Stromal cell of bone marrow (primary cell): ENCODE measurements at regions not wholly inside any gene's neighbourhood (a gene's known extent, or its start where the extent isn't known, plus 50 kb on each side); places are given as distances from the start of the nearest gene placed in this dataset.

Source experiments
- DNase-seq: peaks from one replicate; pipeline ENCODE4 v3.0.0-alpha.2; 2012; ENCODE audit warnings: low read depth

DNA sequence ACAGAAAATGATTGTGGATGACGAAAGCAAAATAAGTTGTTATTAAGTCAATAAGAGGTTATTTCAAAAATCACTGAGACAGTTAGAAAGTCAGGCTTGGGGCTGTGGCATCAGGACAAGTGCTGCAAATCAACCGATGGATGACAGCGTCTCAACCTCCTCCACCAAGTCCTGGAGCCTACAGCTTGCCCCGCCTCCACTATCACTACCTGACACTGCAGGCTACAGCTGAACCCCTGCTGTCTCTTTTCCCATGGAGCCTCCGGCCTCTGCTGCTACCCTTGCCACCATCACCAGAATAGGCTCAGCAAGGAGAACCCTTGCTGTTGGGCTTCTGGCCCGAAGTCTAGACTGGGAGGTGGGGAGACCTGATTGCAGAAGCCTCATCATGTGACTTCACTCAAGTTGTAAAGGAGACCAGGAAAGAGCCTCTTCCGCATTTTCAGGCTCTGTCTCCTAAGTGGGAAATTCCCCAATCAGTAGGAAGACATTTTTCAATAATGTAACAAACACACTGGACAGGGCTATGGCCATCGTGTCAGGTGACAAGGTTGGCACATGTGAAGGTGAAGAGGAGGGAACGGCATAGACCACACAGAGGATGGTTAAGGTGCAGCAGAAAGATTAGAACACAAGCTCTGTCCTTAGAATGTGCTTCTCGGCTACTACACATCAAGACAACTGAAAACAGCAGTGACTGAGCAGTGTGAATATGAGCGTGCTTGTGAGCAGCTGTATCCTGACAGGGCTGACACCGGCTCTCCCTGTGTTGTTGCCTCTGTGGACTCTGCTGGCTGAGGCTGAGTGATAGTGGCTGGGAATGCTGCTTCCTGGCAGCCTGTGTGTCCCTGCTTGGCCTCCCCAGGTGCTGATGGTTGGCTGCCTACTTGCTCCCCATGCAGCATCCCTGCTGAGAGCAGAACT lies 660.7 kb downstream of the PTPRU start:
- DNase-seq: no peak

DNA sequence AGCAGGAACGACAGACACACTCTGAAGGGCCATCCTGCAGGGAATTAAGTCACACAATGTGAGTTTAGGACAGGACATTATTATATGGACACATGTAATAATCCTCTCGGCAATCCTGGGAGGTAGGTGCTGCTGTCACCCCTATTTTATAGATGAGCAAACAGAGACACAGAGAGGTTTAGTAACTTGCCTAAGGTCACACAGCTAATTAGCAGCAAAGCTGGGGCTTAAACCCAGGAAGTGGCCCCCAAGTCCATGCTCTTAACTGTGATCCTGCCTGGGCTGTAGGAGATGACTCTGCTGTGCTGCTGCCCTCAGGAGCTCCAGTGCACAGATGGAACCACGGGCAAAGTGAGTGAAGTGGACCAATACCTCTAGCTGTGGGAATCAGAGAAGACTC lies 660.0 kb downstream of the PTPRU start:
- no peak for DNase-seq

DNA sequence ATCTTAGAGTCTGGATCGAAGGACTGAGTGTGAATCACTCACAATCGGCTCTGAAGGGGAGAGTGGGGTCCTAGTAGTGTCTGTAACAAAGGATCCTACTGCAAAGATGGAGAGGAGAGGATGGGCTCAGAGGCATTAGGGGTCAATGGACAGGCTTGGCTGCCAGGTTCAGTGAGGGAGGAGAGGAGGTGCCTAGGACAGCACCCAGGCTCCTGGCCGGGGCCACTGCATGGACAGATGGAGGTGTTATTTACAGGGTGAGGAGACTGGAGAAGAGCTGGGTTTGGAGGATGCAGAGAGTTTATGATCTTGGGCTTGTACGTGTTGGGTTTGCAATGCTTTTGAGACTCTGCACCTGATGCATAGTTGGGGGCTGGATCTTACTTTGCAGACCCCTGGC lies 658.9 kb downstream of the PTPRU start:
- no peak for DNase-seq

DNA sequence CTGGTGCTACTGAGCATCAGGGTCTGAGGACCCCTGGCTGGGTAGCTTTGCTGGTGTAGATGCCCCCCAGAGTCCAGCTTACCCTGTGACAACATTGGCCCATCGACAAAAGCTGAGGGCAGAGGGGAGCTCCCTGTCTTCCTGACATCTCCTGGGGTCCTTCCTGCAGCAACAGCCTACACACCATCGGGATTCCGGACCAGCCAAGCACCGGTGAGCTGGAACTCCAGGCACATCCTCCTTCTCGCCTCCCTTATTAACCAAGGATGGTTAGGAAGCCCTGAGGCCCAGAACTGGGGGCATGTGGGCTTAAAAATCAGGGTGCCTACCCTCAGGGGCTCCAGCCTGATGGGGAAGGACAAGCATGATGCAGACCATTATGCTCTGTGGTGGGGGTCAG lies 658.0 kb downstream of the PTPRU start:
- no peak for DNase-seq

DNA sequence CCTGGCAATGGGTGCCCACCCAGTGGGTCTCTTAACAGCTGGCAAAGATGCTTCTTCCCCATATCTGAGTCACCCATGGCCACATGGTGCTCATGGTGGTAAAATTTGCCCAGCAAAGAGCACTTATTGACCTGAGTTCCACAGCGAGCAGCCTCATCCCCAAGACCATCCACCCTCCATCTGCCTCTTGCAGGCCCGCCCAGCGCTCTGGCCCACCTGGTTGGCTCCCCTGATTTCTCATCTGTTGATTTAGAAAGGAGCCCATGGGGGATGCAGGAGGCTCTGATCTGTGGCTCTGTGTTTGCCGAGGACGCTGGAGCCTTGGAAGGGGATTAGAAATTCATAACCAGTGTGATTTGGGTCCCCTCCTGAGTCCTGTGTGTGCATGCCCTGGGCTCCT lies 657.5 kb downstream of the PTPRU start:
- DNase-seq: no peak

DNA sequence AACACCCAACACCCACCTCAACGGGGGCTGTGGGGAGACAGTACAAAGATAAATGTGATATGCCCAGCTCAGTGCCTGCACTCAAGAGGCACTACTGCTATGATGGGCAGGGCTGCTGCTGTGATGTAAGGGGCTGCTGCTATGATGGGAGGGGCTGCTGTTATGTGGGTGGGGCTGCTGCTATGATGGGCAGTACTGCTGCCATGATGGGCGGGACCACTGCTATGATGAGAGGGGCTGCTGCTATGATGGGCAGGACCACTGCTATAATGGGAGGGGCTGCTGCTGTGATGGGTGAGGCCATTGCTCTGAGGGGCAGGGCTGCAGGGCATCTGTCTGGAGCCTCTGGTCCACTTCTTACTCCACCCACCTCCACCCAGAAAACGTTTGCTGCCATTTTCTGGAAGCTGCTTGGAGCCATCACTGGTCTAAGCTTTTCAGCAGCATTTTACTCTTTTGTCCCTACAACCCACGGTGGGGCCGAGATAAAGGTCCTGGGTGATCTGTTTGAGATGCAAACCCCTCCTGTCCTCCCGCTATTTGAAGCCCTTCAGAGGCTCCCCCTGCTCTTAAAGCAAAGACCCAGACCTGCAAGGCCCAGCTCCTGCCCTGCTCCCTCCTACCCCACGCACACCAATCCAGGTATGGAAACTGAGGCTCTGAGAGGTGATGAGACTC lies 656.9 kb downstream of the PTPRU start:
- DNase-seq: no peak

DNA sequence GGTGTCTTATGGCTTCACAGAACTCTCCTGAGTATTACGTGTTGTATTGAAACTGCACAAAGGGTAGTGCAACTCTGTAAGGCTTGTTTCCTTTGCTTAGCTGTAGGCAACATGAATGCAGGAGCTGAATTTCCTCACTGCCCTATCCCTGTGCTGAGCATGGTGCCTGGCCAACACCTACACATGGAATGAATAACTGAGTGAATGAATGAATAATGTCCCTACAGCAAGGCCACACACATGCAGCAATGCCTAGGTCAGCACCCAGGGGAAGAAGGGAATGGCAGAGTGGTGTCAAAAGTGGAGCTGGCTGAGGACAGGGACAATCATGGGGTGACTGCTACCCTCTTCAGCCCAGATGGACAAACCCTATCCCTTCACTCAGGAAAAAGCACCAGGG lies 655.9 kb downstream of the PTPRU start:
- no peak for DNase-seq

DNA sequence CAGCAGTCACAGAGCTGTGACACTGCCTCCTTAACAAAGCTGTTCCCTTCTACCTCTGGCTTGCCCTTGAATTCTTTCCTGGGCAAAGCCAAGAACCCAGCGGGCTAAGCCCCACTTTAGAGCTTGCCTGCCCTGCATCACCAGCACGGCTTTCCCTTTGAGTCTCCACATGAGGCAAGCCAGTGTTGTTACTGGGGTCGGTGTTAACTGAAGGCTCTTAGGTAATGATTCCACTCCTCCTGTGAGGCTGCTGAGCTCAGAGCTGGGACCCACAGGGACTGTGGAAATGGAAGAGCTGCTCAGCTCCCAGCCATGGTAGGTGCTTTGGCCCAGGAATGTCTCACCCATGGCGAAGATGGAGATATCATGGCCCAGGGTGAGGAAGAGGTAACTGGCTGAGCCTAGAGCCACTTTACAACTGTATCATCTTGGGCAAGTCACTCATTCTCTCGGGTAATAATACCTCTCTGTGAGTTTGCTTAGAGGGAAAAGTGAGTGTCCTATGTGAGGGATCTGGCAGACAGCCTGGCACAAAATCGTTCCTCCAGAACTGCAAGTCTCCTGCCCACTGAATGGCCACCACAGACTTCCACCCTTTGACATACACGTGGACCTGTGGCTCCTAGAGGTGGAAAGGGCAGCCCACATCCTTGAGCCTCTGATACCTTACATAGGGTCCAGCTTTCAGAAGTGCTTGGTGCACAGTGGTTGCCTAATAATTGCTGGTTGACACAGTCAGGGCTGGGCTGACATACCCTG lies 654.1 kb downstream of the PTPRU start:
- DNase-seq: no peak

DNA sequence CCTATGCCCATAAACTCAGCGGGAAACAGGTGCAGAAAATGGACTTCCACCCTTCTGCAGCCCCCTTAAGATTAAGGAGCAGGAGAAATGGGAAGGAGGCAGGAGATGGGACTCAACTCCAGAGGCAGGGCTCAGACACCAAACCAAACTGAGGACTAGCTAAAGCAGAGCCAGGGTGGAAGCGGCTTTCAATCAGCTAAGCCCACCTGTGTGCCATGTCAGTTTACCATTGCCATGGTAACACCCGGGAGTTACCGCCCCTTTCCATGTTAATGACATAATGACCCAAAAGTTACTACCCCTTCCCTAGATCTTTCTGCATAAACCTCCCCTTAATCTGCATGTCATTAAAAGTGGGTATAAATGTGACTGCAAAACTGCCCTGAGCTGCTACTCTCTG lies 653.5 kb downstream of the PTPRU start:
- DNase-seq: no peak

DNA sequence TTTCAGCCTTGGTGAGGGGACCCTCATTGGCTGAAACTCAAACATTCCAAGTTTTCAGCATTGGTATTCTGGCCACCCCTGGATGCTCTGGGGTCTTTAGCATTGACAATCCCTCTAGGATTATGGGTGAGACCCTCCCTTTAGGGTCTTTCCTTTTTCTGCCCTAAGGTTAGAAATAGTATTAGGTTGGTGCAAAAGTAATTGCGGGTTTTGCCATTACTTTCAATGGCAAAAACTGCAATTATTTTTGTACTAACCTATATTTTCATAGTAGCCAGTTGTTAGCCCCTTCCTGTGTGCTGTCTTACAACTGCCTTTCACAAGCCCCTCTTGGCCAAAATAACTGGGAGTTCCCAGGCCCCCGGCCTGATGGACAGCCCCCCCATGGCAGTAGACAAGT lies 648.4 kb downstream of the PTPRU start:
- DNase-seq: no peak

DNA sequence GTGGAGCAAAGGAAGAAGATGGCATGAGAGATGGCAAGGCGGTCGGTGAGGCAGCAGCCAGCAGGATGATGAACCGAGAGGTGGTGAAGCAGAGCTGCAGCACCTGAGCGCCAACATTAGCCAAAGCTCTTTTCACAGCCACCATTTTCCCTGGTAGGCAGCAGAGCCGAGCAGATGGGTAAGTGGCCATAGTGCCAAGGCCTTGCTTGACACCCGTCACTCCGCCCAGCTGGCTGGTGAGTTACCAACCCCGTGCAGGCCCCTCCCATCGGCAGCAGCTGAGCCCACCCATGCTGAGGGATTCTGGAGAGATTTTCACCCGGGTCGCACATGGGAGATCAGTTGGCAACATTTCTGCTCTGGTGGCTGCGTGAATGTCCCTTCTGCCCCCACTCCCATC lies 647.7 kb downstream of the PTPRU start:
- DNase-seq: no peak

DNA sequence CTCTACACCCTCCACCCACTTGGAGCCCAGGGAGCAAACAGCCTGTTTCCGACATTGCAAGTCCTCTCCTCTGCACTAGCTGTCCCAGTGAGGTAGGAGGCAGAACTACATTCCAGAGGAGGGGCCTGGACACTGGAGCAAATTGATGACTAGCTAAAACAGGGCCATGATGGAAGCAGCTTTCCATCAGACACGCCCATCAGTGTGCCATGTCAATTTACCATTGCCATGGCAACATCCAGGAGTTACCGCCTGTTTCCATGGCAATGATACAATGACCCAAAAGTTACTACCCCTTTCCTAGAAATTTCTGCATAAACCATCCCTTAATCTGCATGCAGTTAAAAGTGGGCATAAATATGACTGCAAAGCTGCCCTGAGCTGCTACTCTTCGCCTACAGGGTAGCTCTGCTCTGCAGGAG lies 647.1 kb downstream of the PTPRU start:
- no peak for DNase-seq

DNA sequence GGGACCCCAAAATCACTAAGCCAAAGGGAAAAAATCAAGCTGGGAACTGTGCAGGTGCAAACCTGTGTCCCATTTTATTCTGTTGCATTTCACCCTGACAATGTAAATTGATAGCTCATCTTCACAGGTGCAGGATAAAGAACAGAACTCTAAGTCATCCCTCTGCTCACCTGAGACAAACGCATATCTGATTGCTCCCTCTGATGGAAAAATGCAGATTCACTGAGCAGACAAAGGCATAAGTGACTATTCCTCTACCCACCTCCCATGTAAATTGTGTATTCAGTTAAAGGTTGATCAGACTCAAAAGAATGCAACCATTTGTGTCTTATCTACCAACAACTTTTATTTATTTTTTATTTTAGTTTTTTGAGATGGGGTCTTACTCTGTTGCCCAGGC lies 644.2 kb downstream of the PTPRU start:
- DNase-seq: no peak

DNA sequence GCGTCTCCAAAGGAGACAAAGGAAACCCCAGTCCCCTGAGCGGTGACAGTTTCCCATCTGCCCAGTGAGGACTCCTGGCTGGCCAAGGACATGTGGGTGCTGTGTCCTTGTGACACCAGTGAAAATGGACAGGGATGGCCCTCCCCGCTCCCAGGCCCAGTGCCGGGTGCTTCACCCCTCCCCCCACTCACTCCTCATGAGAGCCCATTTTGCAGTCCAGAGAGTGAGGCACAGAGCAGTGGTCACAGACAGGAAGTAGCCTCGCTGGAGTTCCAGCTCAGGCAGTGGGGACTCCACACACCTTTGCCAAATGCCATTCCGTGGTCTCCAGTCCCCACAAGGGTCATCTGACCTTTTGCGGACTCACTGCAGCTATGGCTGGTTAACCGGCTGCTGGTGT lies 642.9 kb downstream of the PTPRU start:
- DNase-seq: no peak

DNA sequence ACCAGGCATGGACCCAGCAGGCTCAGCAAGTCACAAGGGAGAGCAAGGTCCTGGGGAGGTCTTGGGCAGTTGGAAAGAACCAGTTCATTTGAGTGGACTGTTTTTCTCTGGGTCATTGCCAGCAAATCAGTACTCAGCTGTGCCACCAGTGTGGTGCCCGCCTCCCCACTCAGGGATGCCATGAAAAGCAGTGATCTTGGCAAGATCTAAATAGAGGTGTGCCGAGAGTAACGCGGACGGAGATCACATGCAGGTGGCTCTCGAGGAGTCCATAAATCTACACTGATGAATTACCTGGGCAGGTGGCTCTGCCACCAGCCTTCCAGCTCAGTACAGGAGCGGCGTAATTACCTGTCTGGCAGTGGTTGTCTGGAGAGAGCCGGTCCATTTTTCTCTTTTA lies 642.2 kb downstream of the PTPRU start:
- DNase-seq: no peak

DNA sequence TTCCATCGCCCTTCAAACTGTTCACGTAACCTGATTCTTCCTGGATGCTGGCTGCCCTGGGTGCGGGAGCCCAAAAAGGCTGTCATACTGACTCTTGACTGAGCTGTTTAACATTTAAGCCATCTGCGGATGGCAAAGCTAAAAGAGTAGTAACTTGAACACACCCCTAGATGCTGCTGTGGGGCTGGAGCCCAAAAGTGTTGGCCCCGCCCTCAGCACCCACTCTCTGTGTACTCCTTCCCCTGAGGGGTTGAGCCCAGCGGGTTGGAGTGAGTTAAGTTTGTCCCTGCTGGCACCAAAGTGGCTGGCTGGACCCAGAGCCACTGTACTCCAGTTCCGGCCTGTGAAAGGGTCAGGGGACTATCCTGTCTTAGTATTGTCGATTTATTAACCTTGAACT lies 640.6 kb downstream of the PTPRU start:
- DNase-seq: no peak

DNA sequence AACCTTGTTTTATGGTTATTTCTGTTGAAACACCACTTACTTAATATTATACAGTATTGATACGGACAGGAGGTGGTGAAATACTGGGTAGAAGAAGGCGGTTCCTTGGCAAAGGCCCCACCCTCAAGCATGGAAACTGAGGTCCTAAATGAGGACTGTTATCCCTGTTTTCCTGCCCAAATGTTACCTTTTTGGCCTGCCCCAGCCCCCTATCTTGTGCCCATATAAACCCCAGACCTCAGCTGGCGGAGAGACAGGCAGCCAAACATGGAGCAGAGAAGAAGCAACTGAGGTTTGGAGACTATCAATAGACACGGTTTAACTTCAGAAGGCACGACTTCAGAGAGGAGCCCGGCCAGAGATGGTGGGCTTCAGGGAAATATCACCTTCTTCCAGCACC lies 640.1 kb downstream of the PTPRU start:
- DNase-seq: no peak

DNA sequence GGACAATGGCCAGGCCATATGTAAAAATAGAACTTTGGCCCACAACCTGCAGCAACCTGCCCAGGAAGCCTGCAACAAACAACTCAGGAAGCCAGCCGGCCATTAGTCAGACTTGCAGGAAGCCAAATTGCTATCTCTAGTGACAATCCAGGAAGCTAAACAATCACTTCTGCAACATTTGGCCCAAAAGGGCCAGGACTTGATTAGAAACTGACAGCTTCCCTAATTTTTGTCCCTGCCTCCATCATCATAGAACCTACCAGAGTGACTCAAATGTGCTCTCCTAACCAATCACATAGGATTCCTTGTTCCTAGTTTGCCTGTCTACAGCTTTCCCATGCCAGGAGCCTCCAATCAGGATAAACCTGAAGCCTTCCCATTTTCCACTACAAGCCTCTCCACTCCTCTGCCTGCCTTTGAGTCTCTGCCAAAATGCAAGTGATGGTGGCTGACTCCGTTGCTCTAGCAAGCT lies 639.3 kb downstream of the PTPRU start:
- no peak for DNase-seq

DNA sequence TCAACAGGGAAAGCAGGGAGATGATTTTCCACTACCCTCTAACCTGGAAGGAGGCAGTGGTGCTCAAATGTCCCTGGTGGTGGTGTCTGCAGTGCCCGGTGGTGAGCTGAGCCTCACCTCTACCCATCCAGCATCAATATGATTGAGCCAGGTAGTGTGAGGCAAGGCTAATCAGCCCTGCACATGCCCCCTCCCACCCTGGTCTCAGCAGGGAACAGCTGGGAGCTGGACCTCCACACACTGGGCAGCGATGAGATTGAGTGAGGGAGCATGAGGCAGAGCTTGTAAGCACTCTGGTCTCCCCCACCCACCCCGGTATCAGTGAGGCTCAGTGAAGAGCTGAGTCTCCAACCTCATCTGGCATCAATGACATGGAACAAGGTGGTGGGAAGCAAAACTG lies 634.3 kb downstream of the PTPRU start:
- no peak for DNase-seq

DNA sequence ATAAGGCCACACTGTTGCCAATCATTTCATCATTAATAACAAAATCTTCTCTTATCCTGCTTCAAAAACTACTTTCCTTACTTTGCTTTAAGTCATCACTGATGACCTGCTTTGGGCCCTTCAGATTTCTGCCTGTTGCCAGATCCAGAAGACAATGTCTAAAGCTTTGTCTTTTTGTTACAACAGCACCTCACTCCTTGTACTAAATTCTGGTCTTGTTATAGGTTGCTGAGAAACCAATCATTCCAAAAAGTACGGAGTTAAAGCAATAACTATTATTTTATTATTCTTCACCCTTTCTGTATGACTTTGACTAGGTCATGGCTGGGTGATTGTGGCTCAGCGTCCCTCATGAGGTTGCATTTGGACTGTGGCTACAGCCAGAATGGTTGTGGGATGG lies 633.5 kb downstream of the PTPRU start:
- no peak for DNase-seq

DNA sequence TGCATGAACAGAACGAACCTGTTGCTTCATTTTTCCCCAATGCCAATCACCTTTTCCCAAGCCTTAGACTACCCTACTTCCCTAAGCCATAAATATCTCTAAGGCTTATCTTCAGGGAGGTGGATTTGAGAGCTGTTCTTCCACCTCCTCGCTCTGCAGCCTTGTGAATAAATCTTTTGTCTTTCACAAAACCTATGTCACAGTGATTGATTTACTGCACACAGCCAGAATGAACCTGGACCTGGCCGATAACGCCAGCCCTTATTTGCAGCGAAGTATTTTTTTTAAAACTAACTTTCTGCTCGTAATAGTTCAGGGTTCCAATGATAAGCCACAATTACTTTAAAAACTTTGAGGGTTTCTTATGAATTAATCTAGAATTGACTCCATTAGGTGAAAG lies 632.6 kb downstream of the PTPRU start:
- DNase-seq: no peak

DNA sequence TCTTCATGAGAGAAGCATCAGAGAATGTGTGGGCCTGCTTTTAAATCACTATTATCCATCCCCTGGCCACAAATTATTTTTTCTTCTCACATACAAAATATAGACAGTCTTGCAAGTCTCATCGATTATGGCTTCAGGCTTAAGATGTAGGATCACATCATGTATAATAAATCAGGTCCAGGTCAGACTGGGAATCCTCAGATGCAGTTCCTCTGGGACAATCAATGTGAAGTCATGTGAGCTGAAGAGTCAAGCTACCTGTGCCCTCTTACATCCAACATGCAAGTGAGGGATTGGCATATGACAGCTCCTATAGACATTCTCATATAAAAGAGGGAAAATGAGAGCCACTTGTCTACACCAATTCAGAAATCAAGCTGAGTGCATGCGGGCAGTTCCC lies 631.8 kb downstream of the PTPRU start:
- DNase-seq: no peak

DNA sequence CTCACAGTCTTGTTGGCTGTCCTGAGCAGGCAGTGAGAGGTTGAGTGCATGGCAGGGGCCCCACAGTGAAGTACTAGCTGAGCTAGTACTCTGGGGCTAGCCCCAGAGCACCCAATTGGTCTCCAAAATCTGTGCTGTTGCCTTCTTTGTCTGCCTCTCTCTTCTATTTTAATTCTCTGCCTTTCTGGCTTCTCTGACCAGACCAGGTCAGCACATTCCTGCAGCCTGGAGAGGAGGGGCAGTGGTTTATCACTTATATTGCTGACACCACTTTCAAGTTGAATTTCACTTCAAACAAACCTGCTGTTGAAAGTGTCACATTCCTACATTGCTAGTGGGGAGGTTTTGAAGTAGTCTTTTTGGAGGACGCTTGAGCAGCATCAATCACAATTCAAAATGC lies 628.7 kb downstream of the PTPRU start:
- no peak for DNase-seq
